Progenitor cell of endocrine pancreas (in vitro differentiated cells): ENCODE measurements at regions not wholly inside any gene's neighbourhood (a gene's known extent, or its start where the extent isn't known, plus 50 kb on each side); places are given as distances from the start of the nearest gene placed in this dataset.

Experiments used
- DNase-seq: peaks from one replicate; pipeline ENCODE4 v3.0.0; 2021; ENCODE audit warnings: low spot score; ENCODE audit not compliant: unreplicated experiment
- H3K27ac Mint-ChIP-seq: 2 replicates; pipeline ENCODE4 v1.8.0; 2021; ENCODE audit warnings: mild to moderate bottlenecking, moderate library complexity, mixed read lengths
- H3K27me3 Mint-ChIP-seq: 2 replicates; pipeline ENCODE4 v1.8.0; 2021; ENCODE audit warnings: mixed read lengths
- H3K36me3 Mint-ChIP-seq: 2 replicates; pipeline ENCODE4 v1.8.0; 2022; ENCODE audit warnings: mixed read lengths; ENCODE audit not compliant: insufficient read depth
- H3K4me1 Mint-ChIP-seq: 2 replicates; pipeline ENCODE4 v1.8.0; 2021; ENCODE audit warnings: low read depth, mixed read lengths
- H3K4me3 Mint-ChIP-seq: 2 replicates; pipeline ENCODE4 v1.8.0; 2021; ENCODE audit warnings: low read depth, mild to moderate bottlenecking, moderate library complexity, mixed read lengths
- H3K9me3 Mint-ChIP-seq: 2 replicates; pipeline ENCODE4 v1.8.0; 2021; ENCODE audit warnings: low read depth, mixed read lengths
- TF ChIP-seq, protein P1 (sequence below): fragments of 200-600 bp; sonication (generic); IDR thresholded peaks from one replicate; pipeline ENCODE4 v1.5.0; 2021; ENCODE audit warnings: antibody characterized with exemption, mild to moderate bottlenecking; ENCODE audit not compliant: unreplicated experiment

- no peak overlapping the region for H3K27ac Mint-ChIP-seq
- H3K4me1 Mint-ChIP-seq: peaks cover 24% of the 10 kb centered on the region
- peaks cover 5% of the 10 kb centered on the region for H3K9me3 Mint-ChIP-seq
- H3K36me3 Mint-ChIP-seq: no peaks in the 10 kb centered on the region
- no peaks in the 10 kb centered on the region for H3K27me3 Mint-ChIP-seq
- no peak overlapping the region for H3K4me3 Mint-ChIP-seq
- TF ChIP-seq, protein P1, sequence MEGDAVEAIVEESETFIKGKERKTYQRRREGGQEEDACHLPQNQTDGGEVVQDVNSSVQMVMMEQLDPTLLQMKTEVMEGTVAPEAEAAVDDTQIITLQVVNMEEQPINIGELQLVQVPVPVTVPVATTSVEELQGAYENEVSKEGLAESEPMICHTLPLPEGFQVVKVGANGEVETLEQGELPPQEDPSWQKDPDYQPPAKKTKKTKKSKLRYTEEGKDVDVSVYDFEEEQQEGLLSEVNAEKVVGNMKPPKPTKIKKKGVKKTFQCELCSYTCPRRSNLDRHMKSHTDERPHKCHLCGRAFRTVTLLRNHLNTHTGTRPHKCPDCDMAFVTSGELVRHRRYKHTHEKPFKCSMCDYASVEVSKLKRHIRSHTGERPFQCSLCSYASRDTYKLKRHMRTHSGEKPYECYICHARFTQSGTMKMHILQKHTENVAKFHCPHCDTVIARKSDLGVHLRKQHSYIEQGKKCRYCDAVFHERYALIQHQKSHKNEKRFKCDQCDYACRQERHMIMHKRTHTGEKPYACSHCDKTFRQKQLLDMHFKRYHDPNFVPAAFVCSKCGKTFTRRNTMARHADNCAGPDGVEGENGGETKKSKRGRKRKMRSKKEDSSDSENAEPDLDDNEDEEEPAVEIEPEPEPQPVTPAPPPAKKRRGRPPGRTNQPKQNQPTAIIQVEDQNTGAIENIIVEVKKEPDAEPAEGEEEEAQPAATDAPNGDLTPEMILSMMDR: no peak
- no peak for DNase-seq
Observed at GRCh38 chr2:37460896-37461229, 116.4 kb downstream of the QPCT start.

DNA sequence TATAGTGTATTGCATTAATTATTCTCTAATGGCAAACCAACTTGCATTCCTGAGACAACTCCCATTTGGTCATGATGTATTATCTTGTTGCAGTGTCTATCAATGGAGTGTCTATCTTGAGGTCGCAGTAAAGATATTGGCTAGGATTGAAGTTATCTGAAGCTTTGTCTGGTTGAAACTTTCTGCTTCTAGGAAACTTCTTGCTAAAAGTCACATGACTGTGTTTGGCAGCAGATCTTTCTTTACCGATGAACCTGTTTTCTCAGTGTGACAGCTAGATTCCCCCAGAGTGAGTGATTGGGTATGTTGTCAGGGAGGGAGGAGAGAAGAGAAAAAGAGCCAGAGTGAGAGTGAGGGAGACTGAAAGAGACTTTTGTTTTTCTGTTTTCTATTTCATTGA, 119.6 kb downstream of the QPCT start:
- DNase-seq: no peak
- TF ChIP-seq, protein P1: no peak
- H3K4me3 Mint-ChIP-seq: peak overlapping the region; percentile 31
- H3K27me3 Mint-ChIP-seq: no peaks in the 10 kb centered on the region
- peak overlapping the region; percentile 26 for H3K27ac Mint-ChIP-seq
- no peaks in the 10 kb centered on the region for H3K36me3 Mint-ChIP-seq
- peaks cover 10% of the 10 kb centered on the region for H3K9me3 Mint-ChIP-seq
- H3K4me1 Mint-ChIP-seq: peaks cover 28% of the 10 kb centered on the region

DNA sequence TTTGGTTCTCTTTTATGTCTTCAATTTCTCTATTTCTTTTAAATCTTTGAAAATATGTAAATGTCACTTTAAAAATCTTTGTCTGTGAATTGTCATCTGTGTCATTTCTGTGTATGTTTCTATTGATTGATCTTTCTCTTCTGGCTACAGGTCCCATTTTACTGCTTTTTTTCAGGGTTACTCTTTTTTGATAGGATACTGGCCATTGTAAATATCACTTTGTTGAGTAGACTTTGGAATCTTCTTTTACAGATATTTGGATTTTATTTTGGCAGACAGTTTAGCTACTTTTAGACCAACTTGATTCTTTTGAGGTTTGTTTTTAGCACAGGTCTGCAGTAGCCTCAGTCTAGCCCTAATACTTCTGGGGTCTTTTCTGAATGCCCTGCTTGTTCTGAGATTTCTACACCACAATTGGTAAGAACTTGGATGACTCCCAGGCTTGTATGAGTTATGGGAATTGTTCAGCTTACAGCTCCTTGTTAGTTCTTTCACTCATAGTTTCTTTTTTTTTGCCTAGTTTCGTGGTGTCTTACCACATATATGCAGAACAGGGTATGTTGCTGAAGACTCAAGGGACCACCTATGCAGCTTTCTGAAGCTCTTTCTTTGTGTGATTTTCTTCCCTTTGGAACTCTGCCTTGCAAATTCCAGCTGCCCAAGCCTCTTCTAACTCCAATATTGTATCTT, 122.2 kb downstream of the QPCT start:
- Mint-ChIP-seq H3K4me1 (peaks cover 15% of the 10 kb centered on the region), H3K27me3 (no peaks in the 10 kb centered on the region), H3K9me3 (peaks cover 10% of the 10 kb centered on the region), H3K27ac (no peak overlapping the region), H3K4me3 (no peak overlapping the region), H3K36me3 (no peaks in the 10 kb centered on the region)
- TF ChIP-seq, protein P1: no peak
- DNase-seq: no peak

DNA sequence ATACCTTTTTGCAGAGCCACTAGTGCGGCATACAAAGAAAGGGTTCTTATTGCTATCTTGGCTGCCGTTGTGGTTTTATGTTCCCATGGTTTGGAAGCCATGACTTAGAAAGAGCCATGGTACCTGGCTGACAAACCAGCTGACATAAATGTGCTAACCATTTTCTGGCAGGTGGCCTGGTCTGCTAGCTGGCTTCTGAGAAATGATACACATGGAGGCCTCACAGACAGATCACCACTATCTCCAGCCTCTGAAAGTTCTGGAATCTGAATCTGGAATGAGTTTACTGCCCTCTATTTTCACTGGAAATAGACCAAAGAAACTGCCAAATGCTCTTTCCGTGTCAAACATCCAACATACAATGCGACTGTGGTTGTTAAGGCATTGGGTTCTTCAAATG, 123.7 kb downstream of the QPCT start:
- Mint-ChIP-seq H3K4me1 (peaks cover 23% of the 10 kb centered on the region), H3K27me3 (no peaks in the 10 kb centered on the region), H3K36me3 (no peaks in the 10 kb centered on the region), H3K27ac (no peak overlapping the region), H3K4me3 (no peak overlapping the region), H3K9me3 (peaks cover 10% of the 10 kb centered on the region)
- TF ChIP-seq, protein P1: no peak
- DNase-seq: no peak

DNA sequence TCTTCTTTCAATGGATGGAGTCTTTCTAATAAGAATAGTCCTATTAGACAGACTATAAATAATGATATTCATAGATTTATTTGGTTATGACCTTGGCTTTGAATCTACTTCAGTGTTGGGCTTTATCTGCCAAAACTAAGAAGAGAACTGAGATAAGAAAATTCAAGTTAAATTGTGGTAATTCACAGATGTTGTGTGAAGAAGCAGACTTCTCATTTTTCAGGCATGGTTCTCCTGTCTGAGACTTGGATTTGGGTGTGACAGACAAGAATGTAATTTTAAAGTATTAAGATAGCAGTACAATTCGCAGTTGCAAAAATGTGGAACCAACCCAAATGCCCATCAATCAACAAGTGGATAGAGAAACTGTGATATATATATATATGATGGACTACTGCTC, 124.7 kb downstream of the QPCT start:
- Mint-ChIP-seq H3K36me3 (no peaks in the 10 kb centered on the region), H3K27me3 (no peaks in the 10 kb centered on the region), H3K9me3 (peaks cover 5% of the 10 kb centered on the region), H3K4me1 (peaks cover 26% of the 10 kb centered on the region), H3K4me3 (no peak overlapping the region), H3K27ac (no peak overlapping the region)
- TF ChIP-seq, protein P1: no peak
- DNase-seq: no peak
